Body of pancreas (tissue), 4 donors: ENCODE measurements at regions not wholly inside any gene's neighbourhood (a gene's known extent, or its start where the extent isn't known, plus 50 kb on each side); places are given as distances from the start of the nearest gene placed in this dataset.

Experiments used
- POLR2A ChIP-seq, 3 donors: fragments of 450-650 bp; IDR thresholded peaks; one replicate each; pipeline ENCODE4 v1.6.1; 2016; ENCODE audit warnings: antibody characterized with exemption in 3 of 3, mild to moderate bottlenecking in 2 of 3
- TF ChIP-seq, protein P1 (sequence below), 7 experiments: fragments of 450-650 bp in 4 of 7; fragments of 200-600 bp in 3 of 7; sonication (generic) in 3 of 7; IDR thresholded peaks; one replicate each; pipeline ENCODE4 v1.5.1; 2016 to 2019; ENCODE audit warnings: antibody characterized with exemption in 7 of 7

DNA sequence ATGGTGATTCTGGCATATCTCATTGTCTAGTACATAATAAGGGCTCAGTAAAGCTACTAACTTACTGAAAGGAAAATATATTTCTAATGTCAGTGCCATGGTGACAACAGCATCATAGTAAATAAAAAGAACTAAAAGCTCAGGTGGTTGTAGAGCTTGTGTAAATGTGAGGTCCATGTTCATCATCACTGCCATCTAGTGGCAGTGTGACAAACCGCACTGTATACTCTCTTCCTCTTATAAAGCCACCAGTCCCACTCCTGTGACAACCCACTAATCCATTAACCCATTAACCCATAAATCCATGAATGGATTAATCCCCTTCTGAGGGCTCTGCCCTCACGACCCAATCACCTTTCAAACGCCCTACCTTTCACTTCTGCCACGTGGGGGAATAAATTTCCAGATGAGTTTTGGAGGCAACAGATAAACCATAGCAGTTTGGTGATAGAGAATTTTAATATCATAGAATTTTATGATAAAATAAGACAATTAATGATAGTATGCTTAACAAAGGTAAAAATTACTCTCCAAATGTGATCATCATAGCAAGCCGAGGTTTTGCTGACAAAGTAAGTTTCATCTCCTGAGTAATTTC, 160.4 kb upstream of the SGCG start:
- no peak for TF ChIP-seq POLR2A (IDR thresholded peaks at IDR 0.05)
- TF ChIP-seq, protein P1, sequence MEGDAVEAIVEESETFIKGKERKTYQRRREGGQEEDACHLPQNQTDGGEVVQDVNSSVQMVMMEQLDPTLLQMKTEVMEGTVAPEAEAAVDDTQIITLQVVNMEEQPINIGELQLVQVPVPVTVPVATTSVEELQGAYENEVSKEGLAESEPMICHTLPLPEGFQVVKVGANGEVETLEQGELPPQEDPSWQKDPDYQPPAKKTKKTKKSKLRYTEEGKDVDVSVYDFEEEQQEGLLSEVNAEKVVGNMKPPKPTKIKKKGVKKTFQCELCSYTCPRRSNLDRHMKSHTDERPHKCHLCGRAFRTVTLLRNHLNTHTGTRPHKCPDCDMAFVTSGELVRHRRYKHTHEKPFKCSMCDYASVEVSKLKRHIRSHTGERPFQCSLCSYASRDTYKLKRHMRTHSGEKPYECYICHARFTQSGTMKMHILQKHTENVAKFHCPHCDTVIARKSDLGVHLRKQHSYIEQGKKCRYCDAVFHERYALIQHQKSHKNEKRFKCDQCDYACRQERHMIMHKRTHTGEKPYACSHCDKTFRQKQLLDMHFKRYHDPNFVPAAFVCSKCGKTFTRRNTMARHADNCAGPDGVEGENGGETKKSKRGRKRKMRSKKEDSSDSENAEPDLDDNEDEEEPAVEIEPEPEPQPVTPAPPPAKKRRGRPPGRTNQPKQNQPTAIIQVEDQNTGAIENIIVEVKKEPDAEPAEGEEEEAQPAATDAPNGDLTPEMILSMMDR (IDR thresholded peaks at IDR 0.05), result peak; percentile 37 to 81 (median 62)
